ENCODE measurements at regions not wholly inside any gene's neighbourhood (a gene's known extent, or its start where the extent isn't known, plus 50 kb on each side); places are given as distances from the start of the nearest gene placed in this dataset.

DNA sequence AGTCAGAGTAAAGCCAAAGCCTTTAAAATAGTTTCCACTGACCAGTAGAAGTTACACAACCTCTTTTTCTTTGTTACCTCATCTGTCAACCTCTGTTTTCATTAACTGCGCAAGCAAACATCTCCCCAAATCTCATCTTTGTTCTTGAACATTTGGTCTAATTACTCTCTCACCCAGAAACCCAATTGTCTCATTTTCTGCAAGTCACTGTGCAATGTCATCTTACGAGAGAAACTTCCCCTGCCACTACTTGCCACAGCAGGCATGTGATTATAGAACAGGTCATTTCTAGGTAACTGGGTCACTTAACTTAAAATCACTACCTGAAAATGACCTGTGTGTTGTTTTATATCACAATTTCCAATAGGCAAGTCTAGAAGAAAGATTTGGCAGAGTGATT lies 159.4 kb downstream of the SI start (continued):
- TF ChIP-seq, protein P1, sequence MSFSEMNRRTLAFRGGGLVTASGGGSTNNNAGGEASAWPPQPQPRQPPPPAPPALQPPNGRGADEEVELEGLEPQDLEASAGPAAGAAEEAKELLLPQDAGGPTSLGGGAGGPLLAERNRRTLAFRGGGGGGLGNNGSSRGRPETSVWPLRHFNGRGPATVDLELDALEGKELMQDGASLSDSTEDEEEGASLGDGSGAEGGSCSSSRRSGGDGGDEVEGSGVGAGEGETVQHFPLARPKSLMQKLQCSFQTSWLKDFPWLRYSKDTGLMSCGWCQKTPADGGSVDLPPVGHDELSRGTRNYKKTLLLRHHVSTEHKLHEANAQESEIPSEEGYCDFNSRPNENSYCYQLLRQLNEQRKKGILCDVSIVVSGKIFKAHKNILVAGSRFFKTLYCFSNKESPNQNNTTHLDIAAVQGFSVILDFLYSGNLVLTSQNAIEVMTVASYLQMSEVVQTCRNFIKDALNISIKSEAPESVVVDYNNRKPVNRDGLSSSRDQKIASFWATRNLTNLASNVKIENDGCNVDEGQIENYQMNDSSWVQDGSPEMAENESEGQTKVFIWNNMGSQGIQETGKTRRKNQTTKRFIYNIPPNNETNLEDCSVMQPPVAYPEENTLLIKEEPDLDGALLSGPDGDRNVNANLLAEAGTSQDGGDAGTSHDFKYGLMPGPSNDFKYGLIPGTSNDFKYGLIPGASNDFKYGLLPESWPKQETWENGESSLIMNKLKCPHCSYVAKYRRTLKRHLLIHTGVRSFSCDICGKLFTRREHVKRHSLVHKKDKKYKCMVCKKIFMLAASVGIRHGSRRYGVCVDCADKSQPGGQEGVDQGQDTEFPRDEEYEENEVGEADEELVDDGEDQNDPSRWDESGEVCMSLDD (tag by site-specific recombination; IDR thresholded peaks at IDR 0.05), result no peak
- TF ChIP-seq ZBTB48 (tag by site-specific recombination; IDR thresholded peaks at IDR 0.05), result no peak
- TF ChIP-seq ZNF302 (tag by site-specific recombination; IDR thresholded peaks at IDR 0.05; ENCODE audit: low read depth), result no peak
- no peak for TF ChIP-seq ZBTB7A (tag by site-specific recombination; IDR thresholded peaks at IDR 0.05; ENCODE audit: low read depth)

DNA sequence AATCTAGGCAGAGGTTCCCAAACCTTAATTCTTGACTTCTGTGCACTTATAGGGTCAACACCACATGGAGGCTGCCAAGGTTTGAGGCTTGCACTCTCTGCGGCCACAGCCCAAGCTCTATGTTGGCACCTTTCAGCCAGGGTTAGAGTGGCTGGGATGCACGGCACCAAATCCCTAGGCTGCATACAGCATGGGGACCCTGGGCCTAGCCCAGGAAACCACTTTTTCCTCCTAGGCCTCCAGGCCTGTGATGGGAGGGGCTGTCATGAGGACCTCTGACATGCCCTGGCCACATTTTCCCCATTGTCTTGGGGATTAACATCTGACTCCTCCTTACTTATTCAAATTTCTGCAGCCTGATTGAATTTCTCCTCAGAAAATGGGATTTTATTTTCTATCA lies 165.4 kb downstream of the SI start:
- no peaks in the 10 kb centered on the region for H3K36me3 ChIP-seq (ENCODE audit: control insufficient read depth in 2 of 2, insufficient read depth in 1 of 2, low read length in 2 of 2)
- no peak overlapping the region for H3K27ac ChIP-seq (ENCODE audit: extremely low read depth, low read depth, low read length)
- POLR2A ChIA-PET, result no interaction called here
- CTCF ChIA-PET, result no interaction called here
- H3K4me3 ChIP-seq (ENCODE audit: low read depth, low read length), result no peak overlapping the region
- TF ChIP-seq ZBTB8A (tag by site-specific recombination; IDR thresholded peaks at IDR 0.05), result no peak
- peak; percentile 53 for TF ChIP-seq ZNF585B (tag by site-specific recombination; IDR thresholded peaks at IDR 0.05)
- H3K9me3 ChIP-seq (ENCODE audit: control insufficient read depth, insufficient read depth, low read depth, low read length), result no peaks in the 10 kb centered on the region
- H3K4me1 ChIP-seq (ENCODE audit: control insufficient read depth, insufficient read depth, low read length), result no peaks in the 10 kb centered on the region

DNA sequence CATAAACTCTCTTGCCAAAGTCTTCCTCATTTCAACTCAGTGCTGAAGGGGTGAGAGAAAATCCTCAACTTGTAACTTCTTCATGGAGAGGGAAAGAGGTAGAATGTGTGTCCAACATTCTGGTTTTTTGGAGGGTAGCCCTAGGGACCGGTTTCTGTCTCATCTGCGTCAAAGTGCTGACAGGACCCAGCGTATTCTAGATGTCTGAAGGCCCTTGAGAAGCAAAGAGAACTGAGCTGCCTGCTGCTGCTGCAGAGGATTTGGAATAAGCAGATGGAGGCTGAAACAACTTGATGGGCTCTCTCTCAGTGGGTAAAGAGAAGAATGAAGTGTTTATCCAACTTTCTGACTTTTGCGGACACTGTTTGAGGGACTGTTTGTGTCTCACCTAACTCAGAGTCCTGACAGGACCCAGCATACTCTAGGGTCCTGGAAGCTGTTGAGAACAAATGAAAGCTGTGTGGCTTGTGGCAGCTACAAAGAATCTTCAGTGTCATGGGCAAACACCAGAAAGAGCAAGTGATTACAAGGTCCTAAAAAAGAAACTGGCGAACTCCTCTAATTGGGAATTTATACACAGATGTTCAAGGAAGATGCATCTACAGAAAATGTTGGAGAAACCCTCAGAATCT lies 174.4 kb downstream of the SI start:
- H3K4me1 ChIP-seq (ENCODE audit: control insufficient read depth, insufficient read depth, low read length), result no peaks in the 10 kb centered on the region
- no peaks in the 10 kb centered on the region for H3K9me3 ChIP-seq (ENCODE audit: control insufficient read depth, insufficient read depth, low read depth, low read length)
- POLR2A ChIA-PET, result no interaction called here
- CTCF ChIA-PET, result no interaction called here
- TF ChIP-seq, protein P2, sequence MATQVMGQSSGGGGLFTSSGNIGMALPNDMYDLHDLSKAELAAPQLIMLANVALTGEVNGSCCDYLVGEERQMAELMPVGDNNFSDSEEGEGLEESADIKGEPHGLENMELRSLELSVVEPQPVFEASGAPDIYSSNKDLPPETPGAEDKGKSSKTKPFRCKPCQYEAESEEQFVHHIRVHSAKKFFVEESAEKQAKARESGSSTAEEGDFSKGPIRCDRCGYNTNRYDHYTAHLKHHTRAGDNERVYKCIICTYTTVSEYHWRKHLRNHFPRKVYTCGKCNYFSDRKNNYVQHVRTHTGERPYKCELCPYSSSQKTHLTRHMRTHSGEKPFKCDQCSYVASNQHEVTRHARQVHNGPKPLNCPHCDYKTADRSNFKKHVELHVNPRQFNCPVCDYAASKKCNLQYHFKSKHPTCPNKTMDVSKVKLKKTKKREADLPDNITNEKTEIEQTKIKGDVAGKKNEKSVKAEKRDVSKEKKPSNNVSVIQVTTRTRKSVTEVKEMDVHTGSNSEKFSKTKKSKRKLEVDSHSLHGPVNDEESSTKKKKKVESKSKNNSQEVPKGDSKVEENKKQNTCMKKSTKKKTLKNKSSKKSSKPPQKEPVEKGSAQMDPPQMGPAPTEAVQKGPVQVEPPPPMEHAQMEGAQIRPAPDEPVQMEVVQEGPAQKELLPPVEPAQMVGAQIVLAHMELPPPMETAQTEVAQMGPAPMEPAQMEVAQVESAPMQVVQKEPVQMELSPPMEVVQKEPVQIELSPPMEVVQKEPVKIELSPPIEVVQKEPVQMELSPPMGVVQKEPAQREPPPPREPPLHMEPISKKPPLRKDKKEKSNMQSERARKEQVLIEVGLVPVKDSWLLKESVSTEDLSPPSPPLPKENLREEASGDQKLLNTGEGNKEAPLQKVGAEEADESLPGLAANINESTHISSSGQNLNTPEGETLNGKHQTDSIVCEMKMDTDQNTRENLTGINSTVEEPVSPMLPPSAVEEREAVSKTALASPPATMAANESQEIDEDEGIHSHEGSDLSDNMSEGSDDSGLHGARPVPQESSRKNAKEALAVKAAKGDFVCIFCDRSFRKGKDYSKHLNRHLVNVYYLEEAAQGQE (tag by site-specific recombination; IDR thresholded peaks at IDR 0.05), result no peak
- TF ChIP-seq ZNF211 (tag by site-specific recombination; IDR thresholded peaks at IDR 0.05; ENCODE audit: low read depth) (no peak), ZNF2 (tag by site-specific recombination; IDR thresholded peaks at IDR 0.05) (no peak), ZBTB1 (tag by site-specific recombination; IDR thresholded peaks at IDR 0.05) (no peak), ZNF621 (tag by site-specific recombination; IDR thresholded peaks at IDR 0.05) (no peak), ZFP3 (tag by site-specific recombination; IDR thresholded peaks at IDR 0.05; ENCODE audit: low read depth) (no peak), SP2 (tag by site-specific recombination; IDR thresholded peaks at IDR 0.05) (no peak), ZBTB8A (tag by site-specific recombination; IDR thresholded peaks at IDR 0.05) (no peak)
- H3K27ac ChIP-seq (ENCODE audit: extremely low read depth, low read depth, low read length), result no peak overlapping the region
- no peak overlapping the region for H3K4me3 ChIP-seq (ENCODE audit: low read depth, low read length)
- H3K36me3 ChIP-seq (ENCODE audit: control insufficient read depth in 2 of 2, insufficient read depth in 1 of 2, low read length in 2 of 2), result no peaks in the 10 kb centered on the region

DNA sequence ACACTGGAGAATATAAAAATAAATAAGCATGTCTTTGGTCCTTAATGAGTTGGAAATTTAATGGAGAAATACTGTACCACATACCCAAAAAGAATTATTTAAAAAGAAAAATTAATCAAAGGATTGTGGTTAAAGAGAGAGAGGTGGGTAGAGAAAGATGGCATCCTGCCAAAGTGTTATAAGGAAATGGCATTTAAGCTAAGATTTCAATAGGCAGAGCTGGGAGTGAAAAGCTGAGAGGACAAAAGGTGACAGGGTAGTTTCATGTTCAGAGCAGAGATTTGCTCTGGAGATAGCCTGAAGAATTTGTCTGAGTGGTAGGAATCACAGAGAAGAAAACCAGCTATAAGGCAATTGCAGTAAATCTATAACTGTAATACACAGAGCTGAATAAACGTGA lies 181.0 kb downstream of the SI start:
- no peak overlapping the region for H3K27ac ChIP-seq (ENCODE audit: extremely low read depth, low read depth, low read length)
- H3K9me3 ChIP-seq (ENCODE audit: control insufficient read depth, insufficient read depth, low read depth, low read length), result no peaks in the 10 kb centered on the region
- H3K4me1 ChIP-seq (ENCODE audit: control insufficient read depth, insufficient read depth, low read length), result no peaks in the 10 kb centered on the region
- no peaks in the 10 kb centered on the region for H3K36me3 ChIP-seq (ENCODE audit: control insufficient read depth in 2 of 2, insufficient read depth in 1 of 2, low read length in 2 of 2)
- POLR2A ChIA-PET, result no interaction called here
- H3K4me3 ChIP-seq (ENCODE audit: low read depth, low read length), result no peak overlapping the region
- CTCF ChIA-PET, result no interaction called here
- TF ChIP-seq SP3 (tag by site-specific recombination; IDR thresholded peaks at IDR 0.05) (no peak), ZNF155 (tag by site-specific recombination; IDR thresholded peaks at IDR 0.05) (no peak), ZNF23 (tag by site-specific recombination; IDR thresholded peaks at IDR 0.05; ENCODE audit: borderline replicate concordance) (no peak), GLI4 (tag by site-specific recombination; IDR thresholded peaks at IDR 0.05) (no peak), ZNF561 (tag by site-specific recombination; IDR thresholded peaks at IDR 0.05; ENCODE audit: borderline replicate concordance) (no peak), ZNF140 (tag by site-specific recombination; IDR thresholded peaks at IDR 0.05) (no peak), GLIS1 (tag by site-specific recombination; IDR thresholded peaks at IDR 0.05) (no peak), ZNF514 (tag by site-specific recombination; IDR thresholded peaks at IDR 0.05) (no peak)
- TF ChIP-seq, protein P3, sequence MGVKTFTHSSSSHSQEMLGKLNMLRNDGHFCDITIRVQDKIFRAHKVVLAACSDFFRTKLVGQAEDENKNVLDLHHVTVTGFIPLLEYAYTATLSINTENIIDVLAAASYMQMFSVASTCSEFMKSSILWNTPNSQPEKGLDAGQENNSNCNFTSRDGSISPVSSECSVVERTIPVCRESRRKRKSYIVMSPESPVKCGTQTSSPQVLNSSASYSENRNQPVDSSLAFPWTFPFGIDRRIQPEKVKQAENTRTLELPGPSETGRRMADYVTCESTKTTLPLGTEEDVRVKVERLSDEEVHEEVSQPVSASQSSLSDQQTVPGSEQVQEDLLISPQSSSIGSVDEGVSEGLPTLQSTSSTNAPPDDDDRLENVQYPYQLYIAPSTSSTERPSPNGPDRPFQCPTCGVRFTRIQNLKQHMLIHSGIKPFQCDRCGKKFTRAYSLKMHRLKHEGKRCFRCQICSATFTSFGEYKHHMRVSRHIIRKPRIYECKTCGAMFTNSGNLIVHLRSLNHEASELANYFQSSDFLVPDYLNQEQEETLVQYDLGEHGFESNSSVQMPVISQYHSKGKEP (tag by site-specific recombination; IDR thresholded peaks at IDR 0.05), result no peak
- TF ChIP-seq, protein P4, sequence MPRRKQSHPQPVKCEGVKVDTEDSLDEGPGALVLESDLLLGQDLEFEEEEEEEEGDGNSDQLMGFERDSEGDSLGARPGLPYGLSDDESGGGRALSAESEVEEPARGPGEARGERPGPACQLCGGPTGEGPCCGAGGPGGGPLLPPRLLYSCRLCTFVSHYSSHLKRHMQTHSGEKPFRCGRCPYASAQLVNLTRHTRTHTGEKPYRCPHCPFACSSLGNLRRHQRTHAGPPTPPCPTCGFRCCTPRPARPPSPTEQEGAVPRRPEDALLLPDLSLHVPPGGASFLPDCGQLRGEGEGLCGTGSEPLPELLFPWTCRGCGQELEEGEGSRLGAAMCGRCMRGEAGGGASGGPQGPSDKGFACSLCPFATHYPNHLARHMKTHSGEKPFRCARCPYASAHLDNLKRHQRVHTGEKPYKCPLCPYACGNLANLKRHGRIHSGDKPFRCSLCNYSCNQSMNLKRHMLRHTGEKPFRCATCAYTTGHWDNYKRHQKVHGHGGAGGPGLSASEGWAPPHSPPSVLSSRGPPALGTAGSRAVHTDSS (tag by site-specific recombination; IDR thresholded peaks at IDR 0.05), result no peak

Data from HEK293 (cell line).